GM12892 (cell line): ENCODE measurements at regions not wholly inside any gene's neighbourhood (a gene's known extent, or its start where the extent isn't known, plus 50 kb on each side); places are given as distances from the start of the nearest gene placed in this dataset.

Source experiments
- POLR2A ChIP-seq: IDR thresholded peaks from 2 replicates; pipeline ENCODE4 v1.6.1; 2011; ENCODE audit warnings: low read depth, low read length, control low read depth
- TAF1 ChIP-seq: IDR thresholded peaks from 2 replicates; pipeline ENCODE4 v1.6.1; 2011; ENCODE audit warnings: low read depth, mild to moderate bottlenecking, control low read depth, low read length, borderline replicate concordance

DNA sequence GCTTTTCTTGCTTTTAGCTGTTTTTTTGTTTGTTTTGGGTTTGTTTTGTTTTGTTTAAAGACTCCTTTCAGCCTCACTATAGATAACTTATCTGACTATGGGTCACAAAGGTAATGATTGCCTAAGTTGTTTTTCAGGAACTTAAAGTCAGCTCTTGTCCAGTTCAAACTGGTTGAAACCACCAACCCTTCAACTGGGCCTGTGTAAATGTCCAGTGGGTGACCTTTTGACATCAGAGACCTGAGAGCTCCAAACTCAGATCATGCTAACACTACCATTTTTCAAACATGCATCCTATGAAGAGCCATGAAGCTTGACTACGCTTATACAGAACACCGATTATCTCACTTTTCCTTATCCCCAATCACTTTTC, 144.6 kb upstream of the RMP24 start:
- TF ChIP-seq POLR2A (no peak), TAF1 (no peak)
